Kidney epithelial cell (primary cell): ENCODE measurements at regions not wholly inside any gene's neighbourhood (a gene's known extent, or its start where the extent isn't known, plus 50 kb on each side); places are given as distances from the start of the nearest gene placed in this dataset.
"Not testable (repeated sequence)": the region's sequence is repeated elsewhere in the genome, so short reads cannot be mapped to it uniquely, and the experiment has no call there.

ENCODE experiments used
- DNase-seq: peaks from one replicate; pipeline ENCODE4 v3.0.0-alpha.2; 2010; ENCODE audit warnings: low read depth
- H3K27me3 ChIP-seq: 2 replicates; pipeline ENCODE4 v1.6.0; 2011; ENCODE audit warnings: low read length; ENCODE audit not compliant: control insufficient read depth, insufficient read depth
- H3K36me3 ChIP-seq: 2 replicates; pipeline ENCODE4 v1.5.1; 2011; ENCODE audit warnings: low read length; ENCODE audit not compliant: control insufficient read depth, insufficient read depth
- H3K4me3 ChIP-seq: 2 replicates; pipeline ENCODE4 v1.5.1; 2011; ENCODE audit warnings: low read depth, mild to moderate bottlenecking, control low read depth, low read length
- CTCF ChIP-seq: IDR thresholded peaks from 2 replicates; pipeline ENCODE4 v1.5.1; 2011; ENCODE audit warnings: mild to moderate bottlenecking, moderate library complexity, low read length, control low read depth, inconsistent platforms; ENCODE audit not compliant: insufficient read depth, poor library complexity, severe bottlenecking

GRCh38 chr15:81710328-81710727, 335.5 kb downstream of the MEX3B start:
- H3K36me3 ChIP-seq = no peaks in the 10 kb centered on the region
- no peaks in the 10 kb centered on the region for H3K27me3 ChIP-seq
- DNase-seq = no peak
- TF ChIP-seq CTCF = no peak
- H3K4me3 ChIP-seq = no peak overlapping the region

GRCh38 chr15:81706816-81707346, 332.9 kb upstream of the TMC3 start:
- not testable (repeated sequence) for DNase-seq, H3K27me3 ChIP-seq, H3K4me3 ChIP-seq, H3K36me3 ChIP-seq

GRCh38 chr15:81705727-81706126, 331.7 kb upstream of the TMC3 start:
- H3K27me3 ChIP-seq, DNase-seq, H3K4me3 ChIP-seq, H3K36me3 ChIP-seq: not testable (repeated sequence)

GRCh38 chr15:81686021-81686420, 312.0 kb upstream of the TMC3 start:
- DNase-seq = no peak
- TF ChIP-seq CTCF = no peak
- Histone ChIP-seq H3K27me3 (no peaks in the 10 kb centered on the region), H3K4me3 (no peak overlapping the region), H3K36me3 (no peaks in the 10 kb centered on the region)

- Histone ChIP-seq H3K27me3 (no peaks in the 10 kb centered on the region), H3K4me3 (no peak overlapping the region), H3K36me3 (no peaks in the 10 kb centered on the region)
- TF ChIP-seq CTCF = no peak
- no peak for DNase-seq
Observed at GRCh38 chr15:81685237-81685636, 311.2 kb upstream of the TMC3 start.

GRCh38 chr15:81680829-81681228, 306.8 kb upstream of the TMC3 start:
- no peak for TF ChIP-seq CTCF
- Histone ChIP-seq H3K4me3 (no peak overlapping the region), H3K36me3 (no peaks in the 10 kb centered on the region)

GRCh38 chr15:81666839-81667238, 292.8 kb upstream of the TMC3 start:
- no peak for DNase-seq
- no peaks in the 10 kb centered on the region for H3K27me3 ChIP-seq
- H3K36me3 ChIP-seq = no peaks in the 10 kb centered on the region
- no peak for TF ChIP-seq CTCF
- H3K4me3 ChIP-seq = no peak overlapping the region

More at GRCh38 chr15:81680829-81681228, 306.8 kb upstream of the TMC3 start:
- DNase-seq = no peak
- H3K27me3 ChIP-seq = no peaks in the 10 kb centered on the region
